ENCODE measurements at regions not wholly inside any gene's neighbourhood (a gene's known extent, or its start where the extent isn't known, plus 50 kb on each side); places are given as distances from the start of the nearest gene placed in this dataset.

DNA sequence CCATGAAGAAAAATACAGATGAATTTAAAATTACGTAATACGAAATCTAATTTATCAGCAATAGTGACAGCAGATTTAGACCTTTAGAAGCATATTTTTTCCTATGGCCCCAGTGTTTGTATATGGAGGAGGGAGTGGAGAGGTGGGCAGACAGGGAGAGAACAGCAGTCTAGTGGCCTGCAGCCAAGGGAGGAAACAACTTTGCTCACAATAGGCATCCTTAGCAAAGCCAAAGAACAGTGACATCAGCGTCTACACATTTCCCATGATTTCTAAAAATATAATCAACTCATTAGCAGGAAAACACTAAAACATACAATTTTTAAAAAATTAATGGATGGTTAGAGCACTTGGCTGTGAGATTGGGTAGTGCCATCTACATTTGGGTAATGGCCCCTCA lies 622.6 kb upstream of the ATP2B1 start:
- Histone ChIP-seq H3K27ac (ENCODE audit: low read length) (no peak overlapping the region), H3K4me2 (ENCODE audit: low read depth, low read length) (no peak overlapping the region), H3K9me2 (replicated peaks; ENCODE audit: insufficient read depth, low read length) (no peaks in the 10 kb centered on the region), H3F3A (ENCODE audit: insufficient read depth, low read length) (no peaks in the 10 kb centered on the region), H3K27me3 (replicated peaks; ENCODE audit: insufficient read depth, low read length) (no peaks in the 10 kb centered on the region), H3K9ac (ENCODE audit: low read length) (no peak overlapping the region), H3K36me3 (replicated peaks; ENCODE audit: insufficient read depth, low read length) (no peaks in the 10 kb centered on the region), H3K79me2 (ENCODE audit: low read length) (no peaks in the 10 kb centered on the region), H3K9me3 (replicated peaks; ENCODE audit: insufficient read depth, low read length) (no peaks in the 10 kb centered on the region), H3K4me3 (ENCODE audit: low read length) (no peak overlapping the region), H2AFZ (ENCODE audit: low read length) (no peak overlapping the region), H3K4me1 (ENCODE audit: low read length) (no peaks in the 10 kb centered on the region), H4K20me1 (ENCODE audit: insufficient read depth, low read length) (no peaks in the 10 kb centered on the region)
- no peak for DNase-seq
- TF ChIP-seq EZH2phosphoT487 (IDR thresholded peaks at IDR 0.05; ENCODE audit: low read length) (no peak), EZH2 (optimal IDR thresholded peaks at IDR 0.05; ENCODE audit: low read depth, low read length) (no peak), CTCF (IDR thresholded peaks at IDR 0.05; ENCODE audit: low read length) (no peak)

DNA sequence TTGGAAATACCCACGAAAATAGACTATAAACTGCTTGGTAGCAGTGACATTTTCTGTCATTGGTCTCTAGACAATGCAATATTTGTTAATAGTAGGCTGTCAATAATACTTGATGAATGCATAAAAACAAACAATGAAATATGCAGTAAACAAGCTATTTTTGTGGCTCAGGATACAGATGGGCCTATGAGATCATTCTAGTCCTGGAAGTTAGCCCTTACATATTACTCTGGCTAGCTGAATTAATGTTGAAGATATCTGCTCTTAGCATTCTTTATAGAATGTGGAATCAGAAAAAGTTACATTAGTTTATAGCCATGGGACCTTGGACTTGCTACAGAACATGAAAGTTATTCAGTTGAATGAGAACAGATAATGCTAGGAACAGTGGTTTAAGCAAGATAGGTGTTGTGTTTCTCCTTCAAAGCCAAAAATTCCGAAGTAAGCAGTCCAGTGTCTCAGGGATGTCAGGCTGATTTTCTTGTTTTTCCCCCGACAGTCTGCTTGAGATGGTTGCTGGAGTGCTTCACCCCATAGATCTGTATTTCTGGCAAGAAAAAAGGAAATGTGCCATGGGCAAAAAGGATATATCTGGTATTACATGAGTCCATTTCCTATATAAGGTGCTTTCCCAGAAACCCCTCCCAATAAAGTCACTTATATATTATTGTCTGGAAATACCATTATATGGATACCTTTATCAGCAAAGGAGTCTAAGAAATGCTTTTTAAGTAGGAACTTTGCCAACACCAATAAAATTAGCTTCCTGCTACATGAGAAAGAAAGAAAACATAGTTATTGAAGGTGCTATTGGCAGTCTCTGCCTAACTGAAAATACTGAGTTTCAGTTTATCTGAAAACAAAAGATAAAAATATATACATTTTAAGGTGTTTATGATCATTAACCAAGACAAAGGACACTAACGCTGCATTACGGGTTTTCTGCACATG lies 619.4 kb upstream of the ATP2B1 start:
- Histone ChIP-seq H3K27ac (ENCODE audit: low read length) (no peak overlapping the region), H3K27me3 (replicated peaks; ENCODE audit: insufficient read depth, low read length) (no peaks in the 10 kb centered on the region), H3K9me3 (replicated peaks; ENCODE audit: insufficient read depth, low read length) (no peaks in the 10 kb centered on the region), H3F3A (ENCODE audit: insufficient read depth, low read length) (no peaks in the 10 kb centered on the region), H3K79me2 (ENCODE audit: low read length) (no peaks in the 10 kb centered on the region), H3K4me2 (ENCODE audit: low read depth, low read length) (no peak overlapping the region), H3K9me2 (replicated peaks; ENCODE audit: insufficient read depth, low read length) (no peaks in the 10 kb centered on the region), H3K36me3 (replicated peaks; ENCODE audit: insufficient read depth, low read length) (no peaks in the 10 kb centered on the region), H3K4me3 (ENCODE audit: low read length) (no peak overlapping the region), H4K20me1 (ENCODE audit: insufficient read depth, low read length) (no peaks in the 10 kb centered on the region), H3K9ac (ENCODE audit: low read length) (no peak overlapping the region), H2AFZ (ENCODE audit: low read length) (no peak overlapping the region), H3K4me1 (ENCODE audit: low read length) (no peaks in the 10 kb centered on the region)
- TF ChIP-seq CTCF (IDR thresholded peaks at IDR 0.05; ENCODE audit: low read length) (no peak), EZH2phosphoT487 (IDR thresholded peaks at IDR 0.05; ENCODE audit: low read length) (no peak), EZH2 (optimal IDR thresholded peaks at IDR 0.05; ENCODE audit: low read depth, low read length) (no peak)
- no peak for DNase-seq

- TF ChIP-seq EZH2phosphoT487 (IDR thresholded peaks at IDR 0.05; ENCODE audit: low read length), result no peak
- no peak for TF ChIP-seq CTCF (IDR thresholded peaks at IDR 0.05; ENCODE audit: low read length)
- TF ChIP-seq EZH2 (optimal IDR thresholded peaks at IDR 0.05; ENCODE audit: low read depth, low read length), result no peak
- no peak overlapping the region for H3K9ac ChIP-seq (ENCODE audit: low read length)
- no peak overlapping the region for H3K4me2 ChIP-seq (ENCODE audit: low read depth, low read length)
- H3K36me3 ChIP-seq (replicated peaks; ENCODE audit: insufficient read depth, low read length), result no peaks in the 10 kb centered on the region
- no peaks in the 10 kb centered on the region for H3K79me2 ChIP-seq (ENCODE audit: low read length)
- no peaks in the 10 kb centered on the region for H3F3A ChIP-seq (ENCODE audit: insufficient read depth, low read length)
- no peaks in the 10 kb centered on the region for H3K4me1 ChIP-seq (ENCODE audit: low read length)
- H3K27me3 ChIP-seq (replicated peaks; ENCODE audit: insufficient read depth, low read length), result no peaks in the 10 kb centered on the region
- no peak for DNase-seq
- H4K20me1 ChIP-seq (ENCODE audit: insufficient read depth, low read length), result no peaks in the 10 kb centered on the region
- no peaks in the 10 kb centered on the region for H3K9me3 ChIP-seq (replicated peaks; ENCODE audit: insufficient read depth, low read length)
- H3K9me2 ChIP-seq (replicated peaks; ENCODE audit: insufficient read depth, low read length), result no peaks in the 10 kb centered on the region
- H2AFZ ChIP-seq (ENCODE audit: low read length), result no peak overlapping the region
- H3K4me3 ChIP-seq (ENCODE audit: low read length), result no peak overlapping the region
- H3K27ac ChIP-seq (ENCODE audit: low read length), result no peak overlapping the region
These were observed 614.6 kb upstream of the ATP2B1 start for GRCh38 chr12:90323217-90323616.
